Liver (tissue), 7 donors: ENCODE measurements at regions not wholly inside any gene's neighbourhood (a gene's known extent, or its start where the extent isn't known, plus 50 kb on each side); places are given as distances from the start of the nearest gene placed in this dataset.

Source experiments
- DNase-seq: peaks from one replicate; pipeline ENCODE4 v3.0.0-alpha.2; 2017; ENCODE audit warnings: low spot score
- H3K27ac ChIP-seq, 2 donors: one replicate each; pipeline ENCODE4 v1.7.0; 2013; ENCODE audit warnings: inconsistent platforms in 2 of 2, low read length in 2 of 2, control low read depth in 1 of 2, low read depth in 1 of 2, mild to moderate bottlenecking in 1 of 2
- H3K27me3 ChIP-seq, 4 donors: one replicate each; pipeline versions ENCODE4 v1.6.1 to v1.7.0; 2013; ENCODE audit warnings: low read length in 3 of 4, inconsistent platforms in 1 of 4, mild to moderate bottlenecking in 1 of 4, moderate library complexity in 1 of 4; ENCODE audit not compliant: control insufficient read depth in 4 of 4, insufficient read depth in 4 of 4
- H3K36me3 ChIP-seq, 4 donors: one replicate each; pipeline versions ENCODE4 v1.6.1 to v1.7.0; 2013; ENCODE audit warnings: low read length in 3 of 4, mild to moderate bottlenecking in 3 of 4, low read depth in 1 of 4, moderate library complexity in 1 of 4; ENCODE audit not compliant: control insufficient read depth in 4 of 4, insufficient read depth in 3 of 4
- H3K4me1 ChIP-seq, 4 donors: one replicate each; pipeline versions ENCODE4 v1.6.1 to v1.7.0; 2013; ENCODE audit warnings: low read length in 3 of 4, mild to moderate bottlenecking in 3 of 4, moderate library complexity in 1 of 4; ENCODE audit not compliant: control insufficient read depth in 4 of 4, insufficient read depth in 4 of 4
- H3K4me3 ChIP-seq, 3 donors: one replicate each; pipeline versions ENCODE4 v1.6.1 to v1.7.0; 2013; ENCODE audit warnings: low read length in 3 of 3, control low read depth in 1 of 3, low read depth in 1 of 3, mild to moderate bottlenecking in 1 of 3
- H3K9ac ChIP-seq, 2 donors: one replicate each; pipeline ENCODE4 v1.7.0; 2013; ENCODE audit warnings: low read length in 2 of 2, mild to moderate bottlenecking in 2 of 2, moderate library complexity in 2 of 2, control low read depth in 1 of 2, low read depth in 1 of 2
- H3K9me3 ChIP-seq, 4 donors: one replicate each; pipeline versions ENCODE4 v1.6.1 to v1.7.0; 2013; ENCODE audit warnings: low read length in 3 of 4; ENCODE audit not compliant: control insufficient read depth in 4 of 4
- ATF3 ChIP-seq: IDR thresholded peaks from 2 replicates; pipeline ENCODE4 v1.6.1; 2016; ENCODE audit warnings: antibody characterized with exemption
- EGR1 ChIP-seq, 2 donors: IDR thresholded peaks; 2 replicates each; pipeline ENCODE4 v1.6.1; 2016 to 2018; ENCODE audit warnings: antibody characterized with exemption in 2 of 2, low read depth in 2 of 2
- FOXA2 ChIP-seq: IDR thresholded peaks from 2 replicates; pipeline ENCODE4 v1.6.1; 2016; ENCODE audit warnings: antibody characterized with exemption
- HNF4G ChIP-seq: IDR thresholded peaks from 2 replicates; pipeline ENCODE4 v1.6.1; 2016; ENCODE audit warnings: antibody characterized with exemption
- JUND ChIP-seq, 2 donors: IDR thresholded peaks; 2 replicates each; pipeline ENCODE4 v1.6.1; 2016; ENCODE audit warnings: antibody characterized with exemption in 2 of 2
- NR2F2 ChIP-seq: IDR thresholded peaks from 2 replicates; pipeline ENCODE4 v1.6.1; 2016; ENCODE audit warnings: antibody characterized with exemption
- RXRA ChIP-seq, 2 donors: IDR thresholded peaks; 2 replicates each; pipeline ENCODE4 v1.6.1; 2017 to 2018; ENCODE audit warnings: antibody characterized with exemption in 2 of 2, mild to moderate bottlenecking in 1 of 2
- SP1 ChIP-seq: IDR thresholded peaks from 2 replicates; pipeline ENCODE4 v1.6.1; 2018; ENCODE audit warnings: antibody characterized with exemption, mild to moderate bottlenecking
- TAF1 ChIP-seq: conservative IDR thresholded peaks from 2 replicates; pipeline ENCODE4 v1.6.1; 2016; ENCODE audit warnings: antibody characterized with exemption, mild to moderate bottlenecking
- YY1 ChIP-seq: IDR thresholded peaks from 2 replicates; pipeline ENCODE4 v1.6.1; 2016; ENCODE audit warnings: antibody characterized with exemption, mild to moderate bottlenecking
- WGBS: extraction: QIAGEN DNeasy Blood & Tissue Kit; methylation state at CpG from one replicate; pipeline ENCODE4 v1.1.7; 2013; 5-methylcytosine and 5-hydroxymethylcytosine counted together
- TF ChIP-seq, protein P1 (sequence below): IDR thresholded peaks from 2 replicates; pipeline ENCODE4 v1.6.1; 2016; ENCODE audit warnings: antibody characterized with exemption, mild to moderate bottlenecking
- TF ChIP-seq, protein P2 (sequence below): IDR thresholded peaks from 2 replicates; pipeline ENCODE4 v1.6.1; 2016; ENCODE audit warnings: antibody characterized with exemption
- donor health status: healthy.
- donor health status: healthy.
- donor health status: healthy.
- donor health status: healthy.

- H3K4me1 ChIP-seq = no peaks in the 10 kb centered on the region
- TF ChIP-seq, protein P1, sequence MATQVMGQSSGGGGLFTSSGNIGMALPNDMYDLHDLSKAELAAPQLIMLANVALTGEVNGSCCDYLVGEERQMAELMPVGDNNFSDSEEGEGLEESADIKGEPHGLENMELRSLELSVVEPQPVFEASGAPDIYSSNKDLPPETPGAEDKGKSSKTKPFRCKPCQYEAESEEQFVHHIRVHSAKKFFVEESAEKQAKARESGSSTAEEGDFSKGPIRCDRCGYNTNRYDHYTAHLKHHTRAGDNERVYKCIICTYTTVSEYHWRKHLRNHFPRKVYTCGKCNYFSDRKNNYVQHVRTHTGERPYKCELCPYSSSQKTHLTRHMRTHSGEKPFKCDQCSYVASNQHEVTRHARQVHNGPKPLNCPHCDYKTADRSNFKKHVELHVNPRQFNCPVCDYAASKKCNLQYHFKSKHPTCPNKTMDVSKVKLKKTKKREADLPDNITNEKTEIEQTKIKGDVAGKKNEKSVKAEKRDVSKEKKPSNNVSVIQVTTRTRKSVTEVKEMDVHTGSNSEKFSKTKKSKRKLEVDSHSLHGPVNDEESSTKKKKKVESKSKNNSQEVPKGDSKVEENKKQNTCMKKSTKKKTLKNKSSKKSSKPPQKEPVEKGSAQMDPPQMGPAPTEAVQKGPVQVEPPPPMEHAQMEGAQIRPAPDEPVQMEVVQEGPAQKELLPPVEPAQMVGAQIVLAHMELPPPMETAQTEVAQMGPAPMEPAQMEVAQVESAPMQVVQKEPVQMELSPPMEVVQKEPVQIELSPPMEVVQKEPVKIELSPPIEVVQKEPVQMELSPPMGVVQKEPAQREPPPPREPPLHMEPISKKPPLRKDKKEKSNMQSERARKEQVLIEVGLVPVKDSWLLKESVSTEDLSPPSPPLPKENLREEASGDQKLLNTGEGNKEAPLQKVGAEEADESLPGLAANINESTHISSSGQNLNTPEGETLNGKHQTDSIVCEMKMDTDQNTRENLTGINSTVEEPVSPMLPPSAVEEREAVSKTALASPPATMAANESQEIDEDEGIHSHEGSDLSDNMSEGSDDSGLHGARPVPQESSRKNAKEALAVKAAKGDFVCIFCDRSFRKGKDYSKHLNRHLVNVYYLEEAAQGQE = no peak
- TF ChIP-seq RXRA (IDR thresholded peaks at IDR 0.05) (no peak), TAF1 (no peak), FOXA2 (no peak), YY1 (no peak), ATF3 (no peak), SP1 (no peak), NR2F2 (no peak), HNF4G (no peak), EGR1 (IDR thresholded peaks at IDR 0.05; ENCODE audit: low read depth in 2 of 2) (no peak)
- TF ChIP-seq, protein P2, sequence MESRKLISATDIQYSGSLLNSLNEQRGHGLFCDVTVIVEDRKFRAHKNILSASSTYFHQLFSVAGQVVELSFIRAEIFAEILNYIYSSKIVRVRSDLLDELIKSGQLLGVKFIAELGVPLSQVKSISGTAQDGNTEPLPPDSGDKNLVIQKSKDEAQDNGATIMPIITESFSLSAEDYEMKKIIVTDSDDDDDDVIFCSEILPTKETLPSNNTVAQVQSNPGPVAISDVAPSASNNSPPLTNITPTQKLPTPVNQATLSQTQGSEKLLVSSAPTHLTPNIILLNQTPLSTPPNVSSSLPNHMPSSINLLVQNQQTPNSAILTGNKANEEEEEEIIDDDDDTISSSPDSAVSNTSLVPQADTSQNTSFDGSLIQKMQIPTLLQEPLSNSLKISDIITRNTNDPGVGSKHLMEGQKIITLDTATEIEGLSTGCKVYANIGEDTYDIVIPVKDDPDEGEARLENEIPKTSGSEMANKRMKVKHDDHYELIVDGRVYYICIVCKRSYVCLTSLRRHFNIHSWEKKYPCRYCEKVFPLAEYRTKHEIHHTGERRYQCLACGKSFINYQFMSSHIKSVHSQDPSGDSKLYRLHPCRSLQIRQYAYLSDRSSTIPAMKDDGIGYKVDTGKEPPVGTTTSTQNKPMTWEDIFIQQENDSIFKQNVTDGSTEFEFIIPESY = no peak
- H3K27me3 ChIP-seq = no peaks in the 10 kb centered on the region
- H3K4me3 ChIP-seq = no peak overlapping the region
- no peaks in the 10 kb centered on the region for H3K36me3 ChIP-seq
- no peak overlapping the region for H3K9ac ChIP-seq
- 66% methylated on average over 5 of the region's 5 CpGs for WGBS
- H3K27ac ChIP-seq = no peak overlapping the region
- DNase-seq = no peak
- H3K9me3 ChIP-seq = no peaks in the 10 kb centered on the region
Measured at GRCh38 chr3:853489-853888, 239.3 kb upstream of the CNTN6 start.

- TF ChIP-seq, protein P1 = no peak
- TF ChIP-seq NR2F2 (no peak), TAF1 (no peak), ATF3 (no peak), JUND (IDR thresholded peaks at IDR 0.05) (no peak)
- no peak for DNase-seq
- H3K27ac ChIP-seq = no peak overlapping the region
- H3K27me3 ChIP-seq = no peaks in the 10 kb centered on the region
- no peaks in the 10 kb centered on the region for H3K9me3 ChIP-seq
- H3K36me3 ChIP-seq = no peaks in the 10 kb centered on the region
- no peaks in the 10 kb centered on the region for H3K4me1 ChIP-seq
- H3K4me3 ChIP-seq = no peak overlapping the region
- H3K9ac ChIP-seq = no peak overlapping the region
- WGBS = 81% methylated on average over 9 of the region's 9 CpGs
Measured at GRCh38 chr3:859135-859534, 233.7 kb upstream of the CNTN6 start.
